ENCODE measurements at regions not wholly inside any gene's neighbourhood (a gene's known extent, or its start where the extent isn't known, plus 50 kb on each side); places are given as distances from the start of the nearest gene placed in this dataset.

GRCh38 chr2:56455642-56456041, 271.9 kb downstream of the CCDC85A start:
- CTCF ChIA-PET (ENCODE audit: low intra/inter-chr PET ratio, low total read pairs) = no interaction called here

GRCh38 chr2:56456791-56457190, 273.0 kb downstream of the CCDC85A start:
- CTCF ChIA-PET (ENCODE audit: low intra/inter-chr PET ratio, low total read pairs) = no interaction called here
- POLR2A ChIA-PET = no interaction called here
- Histone ChIP-seq H3K36me3 (replicated peaks in 1 of 2; ENCODE audit: control insufficient read depth in 1 of 2, insufficient read depth in 2 of 2, low read length in 2 of 2) (no peaks in the 10 kb centered on the region), H3K4me2 (ENCODE audit: low read depth, low read length) (no peak overlapping the region), H3K27ac (ENCODE audit: extremely low read length, insufficient read depth, low read length) (no peak overlapping the region), H3K9me3 (ENCODE audit: low read length) (peaks cover 18% of the 10 kb centered on the region; the same call in 1 of the 2 replicates), H3K4me3 (replicated peaks in 1 of 3; ENCODE audit: insufficient read depth in 1 of 3, low read depth in 2 of 3, low read length in 3 of 3) (no peak overlapping the region), H3K27me3 (ENCODE audit: control insufficient read depth in 1 of 2, insufficient read depth in 2 of 2, low read length in 2 of 2) (no peaks in the 10 kb centered on the region), H3K79me2 (ENCODE audit: insufficient read depth, low read length) (no peaks in the 10 kb centered on the region), H4K20me1 (ENCODE audit: insufficient read depth, low read length) (no peaks in the 10 kb centered on the region), H3K9ac (ENCODE audit: insufficient read depth, low read depth, low read length) (no peak overlapping the region), H2AFZ (ENCODE audit: low read length) (no peak overlapping the region), H3K4me1 (ENCODE audit: insufficient read depth, low read length) (no peaks in the 10 kb centered on the region)
- no peak for TF ChIP-seq ZNF782 (CRISPR knock-in tag; IDR thresholded peaks at IDR 0.05; ENCODE audit: borderline replicate concordance)
- TF ChIP-seq, protein P1, sequence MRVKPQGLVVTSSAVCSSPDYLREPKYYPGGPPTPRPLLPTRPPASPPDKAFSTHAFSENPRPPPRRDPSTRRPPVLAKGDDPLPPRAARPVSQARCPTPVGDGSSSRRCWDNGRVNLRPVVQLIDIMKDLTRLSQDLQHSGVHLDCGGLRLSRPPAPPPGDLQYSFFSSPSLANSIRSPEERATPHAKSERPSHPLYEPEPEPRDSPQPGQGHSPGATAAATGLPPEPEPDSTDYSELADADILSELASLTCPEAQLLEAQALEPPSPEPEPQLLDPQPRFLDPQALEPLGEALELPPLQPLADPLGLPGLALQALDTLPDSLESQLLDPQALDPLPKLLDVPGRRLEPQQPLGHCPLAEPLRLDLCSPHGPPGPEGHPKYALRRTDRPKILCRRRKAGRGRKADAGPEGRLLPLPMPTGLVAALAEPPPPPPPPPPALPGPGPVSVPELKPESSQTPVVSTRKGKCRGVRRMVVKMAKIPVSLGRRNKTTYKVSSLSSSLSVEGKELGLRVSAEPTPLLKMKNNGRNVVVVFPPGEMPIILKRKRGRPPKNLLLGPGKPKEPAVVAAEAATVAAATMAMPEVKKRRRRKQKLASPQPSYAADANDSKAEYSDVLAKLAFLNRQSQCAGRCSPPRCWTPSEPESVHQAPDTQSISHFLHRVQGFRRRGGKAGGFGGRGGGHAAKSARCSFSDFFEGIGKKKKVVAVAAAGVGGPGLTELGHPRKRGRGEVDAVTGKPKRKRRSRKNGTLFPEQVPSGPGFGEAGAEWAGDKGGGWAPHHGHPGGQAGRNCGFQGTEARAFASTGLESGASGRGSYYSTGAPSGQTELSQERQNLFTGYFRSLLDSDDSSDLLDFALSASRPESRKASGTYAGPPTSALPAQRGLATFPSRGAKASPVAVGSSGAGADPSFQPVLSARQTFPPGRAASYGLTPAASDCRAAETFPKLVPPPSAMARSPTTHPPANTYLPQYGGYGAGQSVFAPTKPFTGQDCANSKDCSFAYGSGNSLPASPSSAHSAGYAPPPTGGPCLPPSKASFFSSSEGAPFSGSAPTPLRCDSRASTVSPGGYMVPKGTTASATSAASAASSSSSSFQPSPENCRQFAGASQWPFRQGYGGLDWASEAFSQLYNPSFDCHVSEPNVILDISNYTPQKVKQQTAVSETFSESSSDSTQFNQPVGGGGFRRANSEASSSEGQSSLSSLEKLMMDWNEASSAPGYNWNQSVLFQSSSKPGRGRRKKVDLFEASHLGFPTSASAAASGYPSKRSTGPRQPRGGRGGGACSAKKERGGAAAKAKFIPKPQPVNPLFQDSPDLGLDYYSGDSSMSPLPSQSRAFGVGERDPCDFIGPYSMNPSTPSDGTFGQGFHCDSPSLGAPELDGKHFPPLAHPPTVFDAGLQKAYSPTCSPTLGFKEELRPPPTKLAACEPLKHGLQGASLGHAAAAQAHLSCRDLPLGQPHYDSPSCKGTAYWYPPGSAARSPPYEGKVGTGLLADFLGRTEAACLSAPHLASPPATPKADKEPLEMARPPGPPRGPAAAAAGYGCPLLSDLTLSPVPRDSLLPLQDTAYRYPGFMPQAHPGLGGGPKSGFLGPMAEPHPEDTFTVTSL (CRISPR knock-in tag; IDR thresholded peaks at IDR 0.05; ENCODE audit: borderline replicate concordance) = no peak
- TF ChIP-seq HDAC6 (IDR thresholded peaks at IDR 0.05; ENCODE audit: low read depth, low read length) = no peak
- TF ChIP-seq, protein P2, sequence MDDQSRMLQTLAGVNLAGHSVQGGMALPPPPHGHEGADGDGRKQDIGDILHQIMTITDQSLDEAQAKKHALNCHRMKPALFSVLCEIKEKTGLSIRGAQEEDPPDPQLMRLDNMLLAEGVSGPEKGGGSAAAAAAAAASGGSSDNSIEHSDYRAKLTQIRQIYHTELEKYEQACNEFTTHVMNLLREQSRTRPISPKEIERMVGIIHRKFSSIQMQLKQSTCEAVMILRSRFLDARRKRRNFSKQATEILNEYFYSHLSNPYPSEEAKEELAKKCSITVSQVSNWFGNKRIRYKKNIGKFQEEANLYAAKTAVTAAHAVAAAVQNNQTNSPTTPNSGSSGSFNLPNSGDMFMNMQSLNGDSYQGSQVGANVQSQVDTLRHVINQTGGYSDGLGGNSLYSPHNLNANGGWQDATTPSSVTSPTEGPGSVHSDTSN (CRISPR knock-in tag; IDR thresholded peaks at IDR 0.05; ENCODE audit: borderline replicate concordance) = no peak
- TF ChIP-seq ZNF713 (CRISPR knock-in tag; IDR thresholded peaks at IDR 0.05) = no peak
- no peak for TF ChIP-seq TBL1XR1 (IDR thresholded peaks at IDR 0.05; ENCODE audit: borderline replicate concordance, low read length, partially characterized antibody)
- BruUV-seq (replicated peaks) = no TSS peak
- no peak for ATAC-seq
- intact Hi-C loops (cut with micrococcal nuclease; ENCODE audit: unreplicated experiment) = no loop called here
- DNase-seq (ENCODE audit: low spot score) = no peak
- in situ Hi-C loops (cut with HindIII; ENCODE audit: extremely low pct_ligation_motif_present, low pct_unique_long_range_greater_than_20kb) = no loop called here
- 8% methylated on average over 1 of the region's 1 CpG for WGBS (ENCODE audit: low lambda C conversion rate)
- FAIRE-seq = no peak

More at GRCh38 chr2:56455642-56456041, 271.9 kb downstream of the CCDC85A start:
- Histone ChIP-seq H3K4me3 (replicated peaks in 1 of 3; ENCODE audit: insufficient read depth in 1 of 3, low read depth in 2 of 3, low read length in 3 of 3) (no peak overlapping the region), H3K4me1 (ENCODE audit: insufficient read depth, low read length) (no peaks in the 10 kb centered on the region), H3K27me3 (ENCODE audit: control insufficient read depth in 1 of 2, insufficient read depth in 2 of 2, low read length in 2 of 2) (no peaks in the 10 kb centered on the region), H3K9ac (ENCODE audit: insufficient read depth, low read depth, low read length) (no peak overlapping the region), H3K79me2 (ENCODE audit: insufficient read depth, low read length) (no peaks in the 10 kb centered on the region), H3K27ac (ENCODE audit: extremely low read length, insufficient read depth, low read length) (no peak overlapping the region), H2AFZ (ENCODE audit: low read length) (no peak overlapping the region), H3K4me2 (ENCODE audit: low read depth, low read length) (no peak overlapping the region), H4K20me1 (ENCODE audit: insufficient read depth, low read length) (no peaks in the 10 kb centered on the region), H3K36me3 (replicated peaks in 1 of 2; ENCODE audit: control insufficient read depth in 1 of 2, insufficient read depth in 2 of 2, low read length in 2 of 2) (no peaks in the 10 kb centered on the region), H3K9me3 (ENCODE audit: low read length) (peaks cover 17% of the 10 kb centered on the region; the same call in 1 of the 2 replicates)
- POLR2A ChIA-PET = no interaction called here
- DNase-seq (ENCODE audit: low spot score) (no peak), FAIRE-seq (no peak), ATAC-seq (no peak)
- 3% methylated on average over 2 of the region's 2 CpGs for WGBS (ENCODE audit: low lambda C conversion rate)
- in situ Hi-C loops (cut with HindIII; ENCODE audit: extremely low pct_ligation_motif_present, low pct_unique_long_range_greater_than_20kb) = no loop called here
- intact Hi-C loops (cut with micrococcal nuclease; ENCODE audit: unreplicated experiment) = no loop called here
- BruUV-seq (replicated peaks) = no TSS peak
- TF ChIP-seq DDIT3 (CRISPR knock-in tag; IDR thresholded peaks at IDR 0.05) = no peak
- TF ChIP-seq KLF12 (CRISPR knock-in tag; IDR thresholded peaks at IDR 0.05; ENCODE audit: borderline replicate concordance) = no peak
- no peak for TF ChIP-seq ZNF552 (CRISPR knock-in tag; IDR thresholded peaks at IDR 0.05; ENCODE audit: borderline replicate concordance)
- no peak for TF ChIP-seq ZNF496 (CRISPR knock-in tag; IDR thresholded peaks at IDR 0.05; ENCODE audit: insufficient replicate concordance)
- TF ChIP-seq JUND (CRISPR knock-in tag; IDR thresholded peaks at IDR 0.05) = no peak
- no peak for TF ChIP-seq MBNL3 (CRISPR knock-in tag; conservative IDR thresholded peaks at IDR 0.05)
- TF ChIP-seq HNRNPUL1 (IDR thresholded peaks at IDR 0.05; ENCODE audit: low read depth, low read length) = no peak
- TF ChIP-seq ZC3H4 (CRISPR knock-in tag; IDR thresholded peaks at IDR 0.05; ENCODE audit: borderline replicate concordance) = no peak
- TF ChIP-seq ZNF616 (CRISPR knock-in tag; IDR thresholded peaks at IDR 0.05; ENCODE audit: low read depth) = no peak
- TF ChIP-seq ZNF446 (CRISPR knock-in tag; IDR thresholded peaks at IDR 0.05) = no peak
